ENCODE measurements at regions not wholly inside any gene's neighbourhood (a gene's known extent, or its start where the extent isn't known, plus 50 kb on each side); places are given as distances from the start of the nearest gene placed in this dataset.

DNA sequence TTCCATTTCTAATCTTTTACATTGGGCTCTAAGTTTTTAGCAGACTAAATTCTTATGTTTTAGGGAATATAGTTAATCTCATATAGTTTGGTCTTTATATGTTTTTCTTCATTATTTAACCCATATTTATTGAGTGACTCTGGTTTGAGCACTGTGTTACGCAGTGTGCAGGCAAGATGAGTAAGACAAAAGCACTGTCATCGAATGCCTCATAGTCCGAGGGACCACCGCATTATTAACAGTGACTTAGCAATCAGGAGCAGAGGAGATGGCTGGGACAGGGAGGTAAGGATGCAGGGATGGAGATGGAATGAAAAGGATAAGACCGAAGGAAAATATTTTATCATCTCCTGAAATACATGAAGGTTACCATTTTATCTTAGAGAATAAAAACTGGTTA, 65.2 kb upstream of the CTSC start:
- Histone ChIP-seq H3K9me3 (no peaks in the 10 kb centered on the region), H3K27me3 (no peaks in the 10 kb centered on the region), H3K4me3 (no peak overlapping the region), H3K36me3 (ENCODE audit: low read depth, missing control alignments) (no peaks in the 10 kb centered on the region), H3K4me1 (no peaks in the 10 kb centered on the region), H3K27ac (no peak overlapping the region)
- whole genome bisulfite sequencing, 2 donors, result 88 to 90% methylated on average over 5 of the region's 5 CpGs
- intact Hi-C loops (cut with DNase I; ENCODE audit: low total_unique reads), result no loop called here
- no peak for TF ChIP-seq POLR2A (IDR thresholded peaks at IDR 0.05)
- TF ChIP-seq, protein P1, sequence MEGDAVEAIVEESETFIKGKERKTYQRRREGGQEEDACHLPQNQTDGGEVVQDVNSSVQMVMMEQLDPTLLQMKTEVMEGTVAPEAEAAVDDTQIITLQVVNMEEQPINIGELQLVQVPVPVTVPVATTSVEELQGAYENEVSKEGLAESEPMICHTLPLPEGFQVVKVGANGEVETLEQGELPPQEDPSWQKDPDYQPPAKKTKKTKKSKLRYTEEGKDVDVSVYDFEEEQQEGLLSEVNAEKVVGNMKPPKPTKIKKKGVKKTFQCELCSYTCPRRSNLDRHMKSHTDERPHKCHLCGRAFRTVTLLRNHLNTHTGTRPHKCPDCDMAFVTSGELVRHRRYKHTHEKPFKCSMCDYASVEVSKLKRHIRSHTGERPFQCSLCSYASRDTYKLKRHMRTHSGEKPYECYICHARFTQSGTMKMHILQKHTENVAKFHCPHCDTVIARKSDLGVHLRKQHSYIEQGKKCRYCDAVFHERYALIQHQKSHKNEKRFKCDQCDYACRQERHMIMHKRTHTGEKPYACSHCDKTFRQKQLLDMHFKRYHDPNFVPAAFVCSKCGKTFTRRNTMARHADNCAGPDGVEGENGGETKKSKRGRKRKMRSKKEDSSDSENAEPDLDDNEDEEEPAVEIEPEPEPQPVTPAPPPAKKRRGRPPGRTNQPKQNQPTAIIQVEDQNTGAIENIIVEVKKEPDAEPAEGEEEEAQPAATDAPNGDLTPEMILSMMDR (IDR thresholded peaks at IDR 0.05), result no peak
- no peak for DNase-seq

DNA sequence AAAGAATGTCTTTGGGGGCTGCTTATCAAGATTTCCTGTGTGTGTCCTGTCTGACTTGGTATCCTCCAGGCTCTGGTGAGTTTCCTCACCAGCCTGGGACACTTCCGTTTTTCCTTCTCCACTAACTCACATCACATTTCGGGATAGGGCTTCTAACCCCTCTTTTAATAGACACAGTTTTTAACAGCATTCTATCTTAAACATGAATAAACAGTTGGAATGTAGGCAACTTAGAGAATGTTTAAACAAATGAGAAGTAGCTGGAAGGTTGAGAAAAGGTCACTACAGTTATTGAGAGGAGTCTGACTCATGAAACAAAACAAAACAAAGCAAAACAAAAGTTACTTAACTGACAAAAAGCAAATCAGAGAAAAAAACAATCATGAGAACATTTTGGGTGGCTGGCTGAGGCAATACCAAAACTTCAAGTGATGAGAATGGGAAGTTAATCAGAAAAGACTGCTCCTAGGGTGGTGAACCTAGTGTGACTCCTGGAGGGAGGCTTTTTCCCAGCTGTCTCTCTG, 64.7 kb upstream of the CTSC start:
- no peak for DNase-seq
- Histone ChIP-seq H3K36me3 (ENCODE audit: low read depth, missing control alignments) (no peaks in the 10 kb centered on the region), H3K4me3 (no peak overlapping the region), H3K27me3 (no peaks in the 10 kb centered on the region), H3K27ac (peak overlapping the region in 1 of 2 donors; percentile 21), H3K4me1 (no peaks in the 10 kb centered on the region), H3K9me3 (no peaks in the 10 kb centered on the region)
- intact Hi-C loops (cut with DNase I; ENCODE audit: low total_unique reads), result no loop called here
- TF ChIP-seq, protein P1 (IDR thresholded peaks at IDR 0.05), result no peak
- TF ChIP-seq POLR2A (IDR thresholded peaks at IDR 0.05), result no peak
- WGBS, 2 donors, result 50 to 67% methylated on average over 2 of the region's 2 CpGs

DNA sequence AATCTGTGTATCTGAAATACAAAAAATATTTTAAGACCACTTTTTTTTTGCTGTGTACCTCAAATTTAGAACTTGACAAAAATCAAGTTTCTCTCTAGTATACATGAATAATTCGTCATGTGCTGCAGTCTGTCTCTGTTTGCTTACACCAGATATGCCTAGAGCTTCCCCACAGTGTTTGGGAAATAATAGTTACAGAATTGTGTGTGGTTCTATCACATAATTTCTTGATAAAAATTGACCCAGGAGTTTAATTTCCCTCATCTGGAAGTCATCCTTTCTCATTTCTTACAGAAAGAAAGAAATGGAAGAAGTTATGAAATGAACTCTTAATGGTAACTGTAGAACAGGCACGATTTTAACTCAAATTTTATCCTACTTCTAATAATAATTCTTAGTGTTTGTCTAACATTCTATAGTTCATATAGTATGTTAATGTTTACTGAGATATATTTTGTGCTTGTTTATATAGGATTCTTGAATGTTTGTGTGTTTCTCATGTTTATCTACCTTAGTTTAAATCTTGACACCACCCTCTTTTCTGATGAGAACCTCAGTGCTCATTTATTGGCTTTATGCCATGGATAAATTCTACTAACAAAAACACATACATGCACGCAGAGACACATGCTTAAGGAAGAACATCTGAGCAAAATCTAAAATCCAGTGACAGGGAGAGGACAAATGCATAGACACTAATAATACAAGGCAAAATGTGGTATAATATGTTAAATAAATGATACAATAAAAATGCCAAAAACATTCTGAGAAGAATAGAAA, 61.4 kb upstream of the CTSC start:
- Histone ChIP-seq H3K9me3 (no peaks in the 10 kb centered on the region), H3K36me3 (ENCODE audit: low read depth, missing control alignments) (no peaks in the 10 kb centered on the region), H3K27me3 (no peaks in the 10 kb centered on the region), H3K4me3 (no peak overlapping the region), H3K27ac (no peak overlapping the region), H3K4me1 (no peaks in the 10 kb centered on the region)
- WGBS, 2 donors, result 80 to 83% methylated on average over 3 of the region's 3 CpGs
- no peak for TF ChIP-seq POLR2A (IDR thresholded peaks at IDR 0.05)
- TF ChIP-seq, protein P1 (IDR thresholded peaks at IDR 0.05), result no peak
- no peak for DNase-seq
- intact Hi-C loops (cut with DNase I; ENCODE audit: low total_unique reads), result no loop called here

DNA sequence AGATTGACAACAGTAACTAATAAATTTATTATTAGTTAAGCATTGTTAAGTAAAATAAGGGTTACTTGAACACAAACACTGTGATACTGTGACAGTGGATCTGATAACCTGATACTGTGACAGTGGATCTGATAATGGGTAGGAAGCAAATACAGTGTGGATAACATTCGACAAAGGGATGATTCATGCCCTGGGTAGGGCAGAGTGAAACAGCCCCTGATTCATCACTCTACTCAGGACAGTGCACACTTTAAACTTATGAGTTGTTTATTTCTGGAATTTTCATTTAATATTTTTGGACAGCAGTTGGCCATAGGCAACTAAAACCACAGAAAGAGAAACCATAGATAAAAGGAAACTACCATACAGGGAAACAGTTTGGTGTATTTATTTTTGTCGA, 60.8 kb upstream of the CTSC start:
- WGBS, 2 donors, result 41 to 48% methylated on average over 2 of the region's 2 CpGs
- intact Hi-C loops (cut with DNase I; ENCODE audit: low total_unique reads), result no loop called here
- no peak for DNase-seq
- H3K27me3 ChIP-seq, result no peaks in the 10 kb centered on the region
- no peaks in the 10 kb centered on the region for H3K4me1 ChIP-seq
- H3K9me3 ChIP-seq, result no peaks in the 10 kb centered on the region
- H3K27ac ChIP-seq, result no peak overlapping the region
- H3K36me3 ChIP-seq (ENCODE audit: low read depth, missing control alignments), result no peaks in the 10 kb centered on the region
- no peak for TF ChIP-seq POLR2A (IDR thresholded peaks at IDR 0.05)
- TF ChIP-seq, protein P1 (IDR thresholded peaks at IDR 0.05), result no peak
- no peak overlapping the region for H3K4me3 ChIP-seq

DNA sequence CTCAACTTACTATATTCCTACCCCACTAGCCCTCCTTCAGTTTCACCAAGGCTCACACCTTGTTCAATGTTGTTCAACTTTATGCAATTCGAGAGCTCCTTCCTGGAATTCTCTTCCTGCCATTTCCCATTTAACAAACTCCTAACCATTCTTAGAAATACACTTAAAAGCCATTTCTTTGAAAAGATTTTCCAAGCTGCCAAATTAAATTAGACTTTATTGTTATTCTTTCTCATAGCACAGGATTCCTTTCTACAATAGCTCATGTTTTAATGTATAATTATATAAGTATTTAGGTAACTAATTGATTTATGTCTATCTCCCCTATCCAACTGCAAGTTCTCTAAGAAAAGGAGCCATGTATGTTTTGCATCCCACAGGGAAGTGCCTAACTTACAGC, 52.7 kb upstream of the CTSC start:
- no peaks in the 10 kb centered on the region for H3K27me3 ChIP-seq
- TF ChIP-seq, protein P1 (IDR thresholded peaks at IDR 0.05), result no peak
- no peak for TF ChIP-seq POLR2A (IDR thresholded peaks at IDR 0.05)
- H3K4me1 ChIP-seq, result no peaks in the 10 kb centered on the region
- no peaks in the 10 kb centered on the region for H3K36me3 ChIP-seq (ENCODE audit: low read depth, missing control alignments)
- no peaks in the 10 kb centered on the region for H3K9me3 ChIP-seq
- intact Hi-C loops (cut with DNase I; ENCODE audit: low total_unique reads), result no loop called here
- no peak for DNase-seq
- no peak overlapping the region for H3K27ac ChIP-seq
- WGBS, 2 donors, result 95 to 96% methylated on average over 1 of the region's 1 CpG
- H3K4me3 ChIP-seq, result no peak overlapping the region

Data from testis (tissue), 2 donors.